Thyroid gland (tissue), 4 donors: ENCODE measurements at regions not wholly inside any gene's neighbourhood (a gene's known extent, or its start where the extent isn't known, plus 50 kb on each side); places are given as distances from the start of the nearest gene placed in this dataset.

Source experiments
- CTCF ChIP-seq, 6 experiments: fragments of 200-600 bp in 3 of 6; fragments of 450-650 bp in 3 of 6; sonication (generic) in 3 of 6; IDR thresholded peaks; one replicate each; pipeline ENCODE4 v1.5.1; 2016 to 2019; ENCODE audit warnings: antibody characterized with exemption in 6 of 6, mild to moderate bottlenecking in 2 of 6, inconsistent platforms in 1 of 6, moderate library complexity in 1 of 6
- POLR2A ChIP-seq, 2 donors: fragments of 450-650 bp; IDR thresholded peaks; one replicate each; pipeline ENCODE4 v1.6.1; 2017; ENCODE audit warnings: antibody characterized with exemption in 2 of 2, mild to moderate bottlenecking in 2 of 2, moderate library complexity in 1 of 2

GRCh38 chr1:215397106-215397505 is 170.0 kb upstream of the KCTD3 start:
- TF ChIP-seq CTCF (IDR thresholded peaks at IDR 0.05) (no peak), POLR2A (IDR thresholded peaks at IDR 0.05) (no peak)
